HG03378 (cell line): ENCODE measurements at regions not wholly inside any gene's neighbourhood (a gene's known extent, or its start where the extent isn't known, plus 50 kb on each side); places are given as distances from the start of the nearest gene placed in this dataset.

ENCODE experiments used
- ATAC-seq: cut with Tn5 transposase; IDR thresholded peaks from one replicate; pipeline ENCODE4 v1.9.1; 2021; ENCODE audit warnings: mild to moderate bottlenecking, moderate library complexity; ENCODE audit not compliant: unreplicated experiment

- ATAC-seq: no peak
These were observed 168.1 kb upstream of the NOVA1 start for GRCh38 chr14:26765768-26766520.

- ATAC-seq: no peak
These were observed 168.9 kb upstream of the NOVA1 start for GRCh38 chr14:26766726-26767125.

DNA sequence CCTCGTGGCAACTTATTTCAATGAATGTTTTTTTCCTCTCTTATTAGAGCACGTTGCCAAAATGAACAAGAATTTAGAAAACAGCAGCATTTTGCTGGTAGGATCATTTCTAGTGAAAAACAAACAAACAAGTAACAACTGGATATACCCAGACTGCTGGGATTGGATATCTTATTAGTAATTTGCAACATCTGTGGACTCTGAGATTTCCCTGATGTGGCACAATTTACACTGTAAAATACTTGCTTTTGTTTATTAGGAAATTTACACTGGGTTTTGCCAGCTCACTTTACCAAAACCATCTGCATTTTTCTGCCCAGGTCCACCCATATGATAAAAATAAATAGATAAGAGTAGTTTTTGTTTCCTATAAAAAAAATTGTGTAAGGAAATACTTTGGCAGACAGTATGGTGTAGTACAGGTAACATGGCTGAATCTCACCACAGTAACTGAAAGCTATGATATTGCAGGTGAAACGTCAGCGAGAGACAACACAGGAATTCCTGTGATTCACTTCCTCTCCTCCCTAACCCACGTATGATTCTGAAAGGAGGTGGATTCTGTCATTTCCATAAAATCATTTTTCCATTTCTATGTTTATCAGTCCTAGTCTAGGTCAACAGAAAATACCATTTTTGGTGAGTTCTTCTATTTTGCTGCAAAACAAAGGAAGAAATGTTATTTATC, 176.2 kb upstream of the NOVA1 start:
- ATAC-seq: no peak

DNA sequence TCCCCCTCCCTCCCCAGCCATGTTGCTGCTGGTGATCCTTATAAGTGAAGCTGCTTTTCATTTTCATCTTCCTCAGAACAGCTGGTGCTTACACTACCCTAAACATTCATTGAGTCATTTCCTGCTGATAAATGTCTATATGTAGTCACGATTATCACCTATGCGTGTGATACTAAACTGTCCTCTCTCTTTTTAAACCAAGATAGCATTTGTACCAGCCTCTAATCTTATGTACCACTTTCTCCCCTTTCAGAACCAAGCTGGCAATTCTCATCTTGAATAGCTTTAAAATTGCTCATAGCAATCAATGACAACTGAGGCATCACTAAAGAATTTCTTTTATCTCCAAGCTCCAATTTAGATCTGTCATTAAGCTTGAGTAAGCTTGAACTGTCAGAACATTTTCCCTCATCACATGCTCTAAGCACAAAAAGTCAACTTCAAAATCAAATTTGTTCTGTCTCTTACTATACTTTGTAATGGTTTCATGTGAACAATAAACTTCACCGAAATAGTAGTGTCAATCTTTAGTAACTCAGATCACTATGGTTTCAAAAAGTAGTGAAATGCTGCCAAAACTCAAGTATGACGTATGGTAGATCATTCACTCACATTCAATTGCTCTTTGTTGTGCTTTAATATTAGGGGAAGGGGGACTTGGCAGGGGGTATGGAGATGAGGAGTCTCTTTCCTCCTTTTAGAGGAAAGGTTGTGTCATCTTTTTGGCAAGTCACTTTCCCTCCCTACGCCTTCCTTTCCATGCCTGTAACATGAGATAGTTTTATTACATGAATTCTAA, 178.1 kb upstream of the NOVA1 start:
- ATAC-seq: no peak

- ATAC-seq: no peak
These were observed 193.4 kb upstream of the NOVA1 start for GRCh38 chr14:26791117-26791806.

GRCh38 chr14:26794731-26795130, 196.9 kb upstream of the NOVA1 start:
- no peak for ATAC-seq

DNA sequence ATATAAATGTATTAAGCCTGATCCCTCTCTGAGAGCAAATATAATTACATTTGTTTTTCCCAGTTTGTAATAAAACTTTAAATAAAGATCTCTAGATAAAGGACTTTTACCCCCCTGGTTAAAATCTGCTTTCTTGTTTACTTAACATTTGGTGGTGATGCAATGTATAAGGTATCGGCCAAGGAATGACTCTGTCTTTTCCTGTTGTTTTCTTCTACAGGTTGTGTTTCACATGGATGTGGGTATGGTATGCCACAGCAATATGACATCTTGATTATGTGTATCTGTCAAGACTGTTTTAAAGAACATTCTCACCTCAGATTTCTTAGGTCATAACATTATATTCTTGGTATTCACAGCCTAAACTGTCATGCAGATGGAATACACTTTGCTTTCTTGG, 210.6 kb upstream of the NOVA1 start:
- ATAC-seq: no peak

GRCh38 chr14:26810631-26811030, 212.8 kb upstream of the NOVA1 start:
- no peak for ATAC-seq

DNA sequence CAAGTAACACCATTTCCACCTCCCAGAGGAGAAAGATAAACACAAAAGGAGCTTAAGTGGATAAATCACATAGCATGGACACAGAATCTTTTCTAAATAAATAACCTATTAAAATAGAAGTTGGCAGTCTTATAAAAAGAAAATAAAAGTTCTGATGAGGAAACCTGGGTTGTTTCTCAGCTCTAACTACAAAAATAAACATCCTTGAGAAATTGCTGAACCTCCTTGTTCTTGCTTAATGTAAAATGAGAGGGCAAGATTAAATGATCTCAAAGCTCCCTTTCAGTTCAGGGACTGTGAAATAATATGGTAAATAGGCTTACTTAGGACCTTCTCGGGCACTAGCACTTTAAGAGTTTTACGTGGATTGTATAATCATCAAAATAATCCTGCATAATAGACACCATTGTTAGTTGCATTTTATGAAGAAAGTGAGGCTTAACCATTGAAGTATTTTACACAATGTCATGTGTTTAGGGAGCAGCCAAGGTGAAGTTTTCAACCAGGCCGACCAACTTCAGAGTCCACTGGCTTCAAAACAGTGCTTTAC, 214.0 kb upstream of the NOVA1 start:
- no peak for ATAC-seq

DNA sequence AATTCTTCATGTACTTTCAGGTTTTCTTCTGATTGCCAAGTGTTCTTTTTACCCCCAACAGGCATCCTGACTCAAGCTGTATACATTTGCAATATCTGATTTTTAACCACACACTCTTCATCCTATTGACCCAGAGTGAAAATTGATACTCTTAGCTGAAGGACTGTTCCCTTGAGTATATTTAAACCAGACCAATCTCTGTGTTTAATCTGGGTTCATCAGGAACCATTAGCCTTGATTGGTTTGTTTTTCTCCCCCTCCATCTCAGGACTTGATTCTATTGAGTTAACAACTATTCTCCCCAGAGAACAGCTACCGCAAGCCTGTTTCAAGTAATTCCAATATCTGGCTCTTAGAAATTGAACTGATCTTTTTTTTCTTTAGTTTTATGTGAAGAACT, 222.3 kb upstream of the NOVA1 start:
- no peak for ATAC-seq

GRCh38 chr14:26820572-26820971, 222.7 kb upstream of the NOVA1 start:
- ATAC-seq: no peak

DNA sequence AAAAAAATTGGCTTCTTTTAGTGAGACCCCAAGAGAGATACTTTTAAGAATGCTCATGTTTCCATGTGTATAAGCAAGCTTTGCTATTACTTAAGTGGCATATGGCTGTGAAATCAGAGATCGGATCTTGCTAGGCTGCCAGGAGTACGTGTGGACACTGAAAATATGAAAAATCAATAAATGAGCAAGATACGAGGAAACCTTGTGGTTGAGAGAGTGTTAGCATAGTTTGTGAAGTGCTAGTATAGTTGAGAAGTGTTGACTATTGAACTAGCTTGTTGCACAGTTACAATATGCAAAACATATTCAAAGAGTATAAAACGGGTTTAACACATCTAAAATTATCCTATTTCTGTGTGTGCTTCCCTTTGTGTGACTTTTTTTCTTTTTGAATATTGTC, 230.9 kb upstream of the NOVA1 start:
- no peak for ATAC-seq

- no peak for ATAC-seq
These were observed 235.9 kb upstream of the NOVA1 start for GRCh38 chr14:26833621-26834176.

DNA sequence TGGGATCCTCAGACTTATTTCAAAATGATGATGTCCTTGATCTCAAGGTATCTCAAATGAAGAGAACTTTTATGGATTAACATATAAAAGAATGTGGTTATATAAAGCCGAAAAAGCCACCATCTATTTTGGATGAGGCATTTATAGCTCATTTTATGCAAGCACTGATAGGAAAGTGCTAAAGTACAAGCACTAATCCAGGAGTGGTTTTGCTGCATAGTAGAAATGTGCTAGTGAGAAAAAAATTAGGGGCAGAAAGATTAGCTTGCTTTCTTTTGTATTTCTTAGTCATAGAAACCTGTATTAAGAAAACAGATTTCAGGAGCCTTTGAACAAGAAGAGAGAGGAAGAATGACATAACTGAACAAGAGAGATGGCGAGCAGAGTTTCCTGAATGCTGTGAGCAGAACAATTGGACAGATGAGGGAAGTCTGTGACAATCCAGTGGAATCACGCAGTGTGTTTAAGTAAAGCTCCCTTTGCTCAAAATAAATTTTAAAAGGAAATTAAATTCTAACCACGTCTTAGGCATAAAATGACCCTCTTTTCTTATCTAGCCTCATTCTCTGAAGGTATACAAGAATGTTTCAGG, 238.2 kb upstream of the NOVA1 start:
- no peak for ATAC-seq

- no peak for ATAC-seq
These were observed 241.6 kb upstream of the NOVA1 start for GRCh38 chr14:26839481-26839880.

GRCh38 chr14:26841326-26841725, 243.5 kb upstream of the NOVA1 start:
- ATAC-seq: no peak

DNA sequence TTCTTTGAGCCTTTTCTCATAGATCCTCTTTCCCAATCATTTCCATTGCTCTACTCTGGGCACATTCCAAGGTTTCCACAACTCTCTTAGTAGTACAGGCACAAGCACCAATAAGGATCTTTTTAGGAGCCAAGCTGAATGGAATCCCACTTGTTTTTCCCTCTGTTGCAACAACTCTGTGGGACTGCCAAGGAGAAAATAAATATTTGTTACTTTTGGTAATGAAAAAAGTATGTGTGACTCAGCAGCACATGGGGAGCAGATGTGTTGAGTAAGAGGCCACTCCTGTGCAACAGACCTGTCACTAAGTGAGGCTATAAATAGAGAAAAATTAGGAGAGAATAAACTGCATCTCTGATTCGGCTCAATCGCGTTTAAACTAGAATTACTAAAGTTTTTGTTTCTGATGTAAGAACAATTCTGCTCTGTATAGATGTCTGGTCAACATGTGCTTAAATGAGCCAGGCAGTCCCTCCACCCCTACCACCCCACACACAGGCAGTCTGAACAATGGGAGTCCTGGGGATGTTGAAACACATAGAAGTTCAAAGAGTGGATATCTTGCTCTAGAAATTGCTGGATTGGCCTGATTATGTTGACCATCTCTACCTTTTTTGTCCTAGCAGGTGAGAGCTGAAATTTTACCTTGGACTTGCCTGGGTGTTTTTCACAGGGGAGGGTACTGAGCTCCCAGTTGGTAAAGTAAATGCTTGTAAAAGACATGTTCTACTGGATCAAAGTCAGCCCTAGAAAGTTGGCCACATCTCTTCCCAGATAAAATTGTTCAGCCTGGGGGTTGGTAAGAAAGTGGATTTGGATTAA, 244.3 kb upstream of the NOVA1 start:
- no peak for ATAC-seq

DNA sequence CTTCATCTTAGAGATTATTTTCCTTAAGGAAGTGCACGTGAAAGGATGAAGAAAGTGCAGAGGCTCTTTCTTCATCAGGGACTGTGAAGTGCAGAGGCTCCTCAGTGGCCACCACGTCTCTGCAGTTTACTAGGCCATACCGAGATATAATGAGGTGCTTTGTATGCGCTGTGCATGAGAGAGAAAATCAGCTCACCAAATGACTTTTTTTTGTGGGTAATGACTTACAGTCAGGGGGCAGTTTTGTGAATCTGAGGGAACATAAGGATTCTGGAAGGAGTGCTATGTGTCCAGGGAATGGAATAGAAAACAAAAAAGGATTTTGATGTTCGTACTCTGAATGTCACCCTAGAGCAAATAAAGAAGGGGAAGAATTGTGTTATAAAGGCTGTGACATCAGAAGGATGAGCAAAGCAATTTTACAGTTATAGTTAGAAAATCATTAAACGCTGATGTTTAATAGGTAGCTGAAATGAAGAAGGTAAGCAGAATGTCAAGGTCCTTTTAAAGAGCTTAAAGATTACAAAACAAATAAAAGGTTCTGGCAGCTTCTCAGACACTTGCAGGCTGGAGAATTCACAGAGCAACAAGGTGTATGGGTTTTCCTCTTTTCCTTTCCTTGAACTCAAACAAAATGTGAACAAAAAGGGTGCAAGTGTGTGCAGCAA, 247.5 kb upstream of the NOVA1 start:
- no peak for ATAC-seq

GRCh38 chr14:26846388-26846787, 248.6 kb upstream of the NOVA1 start:
- ATAC-seq: no peak
